HK-2 (cell line): ENCODE measurements at regions not wholly inside any gene's neighbourhood (a gene's known extent, or its start where the extent isn't known, plus 50 kb on each side); places are given as distances from the start of the nearest gene placed in this dataset.
"Not testable (repeated sequence)": the region's sequence is repeated elsewhere in the genome, so short reads cannot be mapped to it uniquely, and the experiment has no call there.

Experiments
- DNase-seq: peaks from one replicate; pipeline ENCODE4 v3.0.0-alpha.2; 2018; ENCODE audit not compliant: unreplicated experiment

DNA sequence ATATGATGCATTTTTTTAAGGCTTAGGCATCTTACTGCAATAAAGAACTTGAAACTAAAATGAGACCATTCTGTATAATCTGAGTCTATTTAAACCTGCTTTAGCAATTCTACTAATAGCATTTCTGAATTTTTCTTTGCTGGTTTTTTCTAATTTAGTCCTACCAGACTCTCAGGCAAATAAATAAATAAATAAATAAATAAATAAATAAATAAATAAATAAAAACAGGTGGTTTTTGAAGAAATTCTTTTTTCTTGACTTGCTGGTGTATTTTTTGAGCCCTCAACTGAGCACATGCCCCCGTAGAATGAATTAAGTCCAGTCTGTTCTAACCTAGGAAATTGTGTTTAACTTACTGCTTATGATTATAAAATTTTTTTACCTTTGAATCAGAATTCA is 134.7 kb upstream of the FOXP2 start:
- no peak for DNase-seq

DNA sequence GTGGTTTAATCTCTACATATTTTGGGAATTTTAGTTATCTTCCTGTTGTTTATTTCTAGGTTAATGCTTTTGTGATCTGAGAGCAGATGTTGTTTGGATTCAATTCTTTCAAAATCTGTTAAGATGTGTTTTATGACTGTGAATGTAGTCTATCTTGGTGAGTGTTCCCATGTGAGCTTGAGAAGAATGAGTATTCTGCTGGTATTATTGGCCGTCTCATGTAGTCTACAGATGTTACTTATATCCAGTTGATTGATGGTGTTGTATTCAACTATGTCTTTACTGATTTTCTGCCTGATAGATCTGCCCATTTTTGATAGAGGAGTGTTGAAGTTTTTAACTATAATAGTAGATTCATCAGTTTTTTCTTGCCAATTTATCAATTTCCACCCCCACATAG is 141.4 kb upstream of the FOXP2 start:
- DNase-seq = no peak

DNA sequence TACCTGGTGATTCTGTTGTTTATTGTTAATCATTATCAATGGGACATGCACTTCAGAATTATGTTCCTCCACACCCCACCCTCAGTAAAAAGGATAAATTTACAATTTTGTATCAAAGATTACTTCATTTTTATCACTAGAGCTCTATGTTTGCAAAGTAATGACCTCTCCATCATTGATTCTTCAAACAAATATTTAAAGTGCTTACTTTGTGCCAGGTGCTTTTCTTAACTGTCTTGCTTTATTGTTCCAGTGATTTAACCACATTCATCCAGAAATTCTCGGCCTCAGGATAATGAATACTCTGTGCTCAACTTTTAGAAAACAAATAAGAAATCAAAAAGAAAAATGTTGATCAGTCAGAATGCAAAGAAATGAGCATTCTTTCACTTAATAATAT is 144.9 kb upstream of the FOXP2 start:
- DNase-seq = no peak

DNA sequence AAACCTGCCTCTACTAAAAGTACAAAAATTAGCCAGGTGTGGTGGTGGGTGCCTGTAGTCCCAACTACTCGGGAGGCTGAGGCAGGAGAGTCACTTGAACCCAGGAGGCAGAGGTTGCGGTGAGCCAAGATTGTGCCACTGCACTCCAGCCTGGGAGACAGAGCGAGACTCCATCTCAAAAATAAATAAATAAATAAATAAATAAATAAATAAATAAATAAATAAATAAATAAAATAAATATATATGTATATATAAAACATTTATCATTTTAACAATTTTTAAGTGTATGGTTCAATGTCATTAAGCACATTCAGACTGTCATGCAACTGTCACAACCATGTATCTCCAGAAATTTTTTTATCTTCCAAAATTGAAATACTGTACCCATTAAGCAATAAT is 147.1 kb upstream of the FOXP2 start:
- DNase-seq = not testable (repeated sequence)

DNA sequence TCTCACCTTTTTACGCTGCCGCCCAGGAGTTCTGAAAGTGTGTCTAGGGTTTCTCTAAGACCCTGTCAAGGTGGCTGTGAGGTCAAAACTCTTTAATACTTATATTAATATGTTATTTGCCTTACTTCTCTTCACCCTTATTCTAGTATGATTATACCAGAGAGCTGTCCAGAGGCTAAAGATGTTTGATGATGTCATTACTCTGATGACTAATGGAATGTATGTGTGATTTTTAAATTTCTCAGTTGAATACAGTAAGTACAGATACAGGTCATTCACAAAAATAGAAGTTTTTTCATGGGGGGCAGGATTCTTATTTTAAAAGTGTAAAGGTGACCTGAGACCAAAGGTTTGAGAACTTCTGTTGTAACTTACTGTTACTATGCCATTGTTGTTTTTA is 150.6 kb upstream of the FOXP2 start:
- no peak for DNase-seq

DNA sequence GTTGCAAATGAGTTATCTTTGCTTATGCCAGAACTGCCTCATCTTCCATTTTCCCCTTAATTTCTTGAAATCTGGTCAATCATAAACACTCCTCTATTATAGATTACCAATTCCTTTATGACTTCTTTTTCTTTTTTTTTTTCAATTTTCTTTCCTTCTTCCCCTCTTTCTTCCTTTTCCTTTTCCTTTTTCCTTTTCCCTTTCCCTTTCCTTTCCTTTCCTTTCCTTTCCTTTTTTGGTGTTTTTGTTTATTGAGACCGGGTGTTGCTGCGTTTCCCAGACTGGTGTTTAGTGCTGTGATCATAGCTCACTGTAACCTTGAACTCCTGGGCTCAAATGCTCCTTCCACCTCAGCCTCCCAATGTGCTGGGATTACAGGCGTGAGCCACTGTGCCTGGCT is 151.4 kb upstream of the FOXP2 start:
- no peak for DNase-seq

DNA sequence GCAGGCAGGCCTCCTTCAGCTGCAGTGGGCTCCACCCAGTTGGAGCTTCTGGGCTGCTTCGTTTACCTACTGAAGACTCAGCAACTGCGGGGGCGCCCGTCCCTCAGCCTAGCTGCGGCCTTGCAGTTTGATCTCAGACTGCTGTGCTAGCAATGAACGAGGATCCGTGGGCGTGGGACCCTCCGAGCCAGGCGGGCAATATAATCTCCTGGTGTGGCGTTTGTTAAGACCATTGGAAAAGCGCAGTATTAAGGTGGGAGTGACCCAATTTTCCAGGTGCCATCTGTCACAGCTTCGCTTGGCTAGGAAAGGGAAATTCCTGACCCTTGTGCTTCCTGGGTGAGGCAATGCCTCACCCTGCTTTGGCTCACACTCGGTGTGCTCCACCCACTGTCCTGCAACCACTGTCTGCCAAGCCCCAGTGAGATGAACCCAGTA is 159.2 kb upstream of the FOXP2 start:
- no peak for DNase-seq

DNA sequence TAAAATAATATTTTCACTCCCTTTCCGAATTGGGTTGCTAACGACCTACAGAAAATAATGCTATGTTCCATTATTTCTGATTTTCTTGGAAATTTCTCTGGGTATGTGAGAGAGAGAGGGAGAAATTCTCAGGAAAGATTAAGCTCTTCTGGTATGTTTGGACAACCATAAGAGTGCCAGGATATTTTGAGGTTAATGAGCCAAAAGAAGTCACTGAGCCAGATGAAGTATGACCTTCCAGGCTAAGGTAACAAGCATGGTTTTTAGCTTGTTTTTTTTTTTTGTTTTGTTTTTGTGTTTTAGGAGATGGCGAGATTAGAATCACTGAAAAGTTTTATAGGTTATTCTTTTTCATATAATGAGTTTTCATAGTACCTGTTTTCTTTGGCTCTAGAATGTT is 171.0 kb upstream of the FOXP2 start:
- DNase-seq = no peak

DNA sequence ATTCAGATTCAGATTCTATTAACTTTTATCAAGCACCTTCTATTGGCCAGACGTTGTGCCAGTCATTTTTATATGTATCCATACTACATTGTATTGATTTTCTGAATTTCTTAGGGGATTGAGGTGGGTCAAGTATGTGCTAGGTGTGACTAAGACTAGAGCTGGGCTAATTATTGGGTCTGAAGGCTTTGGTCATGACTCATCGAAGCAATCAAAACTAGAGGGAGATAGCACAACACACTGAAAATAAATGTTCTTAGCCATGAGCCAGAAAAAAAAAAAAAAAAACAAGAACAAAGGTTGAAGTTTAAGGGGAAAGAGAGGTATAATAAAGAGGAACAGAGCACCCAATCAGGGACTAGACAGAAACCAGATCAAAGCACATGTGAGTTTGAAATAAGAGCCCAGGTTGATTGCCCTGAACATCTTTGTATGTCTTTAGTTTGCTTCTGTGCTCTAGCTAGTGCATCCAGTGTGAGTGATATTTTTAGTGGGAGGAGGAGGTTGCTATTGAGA is 171.6 kb upstream of the FOXP2 start:
- peak; percentile 2 for DNase-seq

DNA sequence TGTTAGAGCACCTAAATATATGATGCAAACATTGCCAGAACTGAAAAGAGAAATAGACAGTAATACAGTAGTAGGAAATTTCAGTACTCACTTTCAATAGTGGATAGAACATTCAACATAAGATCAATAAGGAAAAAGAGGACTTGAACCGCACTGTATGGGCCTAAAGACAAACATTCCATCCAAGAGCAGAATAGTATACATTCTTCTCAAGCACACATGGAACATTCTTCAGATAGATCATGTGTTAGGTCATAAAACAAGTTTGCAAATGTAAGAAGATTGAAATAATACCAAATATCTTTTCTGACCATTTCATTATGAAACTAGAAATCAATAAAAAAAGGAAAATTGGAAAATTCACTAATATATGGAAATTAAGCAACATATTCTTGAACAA is 185.4 kb upstream of the FOXP2 start:
- DNase-seq = no peak

DNA sequence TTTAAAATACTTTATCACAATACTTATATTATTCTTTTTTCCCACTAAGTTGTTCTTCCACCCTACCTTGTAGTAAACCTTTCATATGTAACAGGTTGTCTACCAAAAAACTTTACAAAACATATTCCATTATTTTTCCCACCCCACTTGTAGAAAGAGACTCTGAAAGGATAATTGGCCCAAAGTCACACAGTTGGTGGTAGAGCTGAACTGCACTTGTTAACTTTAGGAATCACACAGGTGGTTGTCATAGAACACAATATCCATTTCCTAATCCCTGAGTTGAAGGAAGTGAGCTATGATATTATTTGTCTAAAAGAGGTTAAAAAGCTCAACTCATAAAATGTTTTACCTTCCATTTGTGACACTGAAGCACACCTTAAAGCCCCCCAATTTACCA is 188.8 kb upstream of the FOXP2 start:
- DNase-seq = no peak

DNA sequence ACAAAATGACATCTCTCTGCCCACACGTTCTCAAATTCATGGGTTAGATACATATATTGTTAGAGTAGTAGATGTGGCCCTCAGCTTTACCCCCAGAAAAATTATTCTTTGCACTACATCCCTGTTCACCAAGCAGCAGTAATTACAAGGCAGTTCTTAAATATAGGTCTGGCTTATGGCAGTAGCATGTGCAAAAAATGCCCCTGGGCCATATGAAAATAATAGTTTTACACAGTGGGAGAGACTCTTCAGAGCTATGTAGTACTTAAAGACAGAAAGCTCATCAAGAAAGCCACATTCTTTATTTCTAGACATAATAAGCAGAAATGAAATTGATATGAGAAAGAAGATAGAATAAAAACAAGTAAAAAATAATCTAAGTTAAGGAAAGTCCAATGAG is 196.3 kb upstream of the FOXP2 start:
- DNase-seq = no peak

DNA sequence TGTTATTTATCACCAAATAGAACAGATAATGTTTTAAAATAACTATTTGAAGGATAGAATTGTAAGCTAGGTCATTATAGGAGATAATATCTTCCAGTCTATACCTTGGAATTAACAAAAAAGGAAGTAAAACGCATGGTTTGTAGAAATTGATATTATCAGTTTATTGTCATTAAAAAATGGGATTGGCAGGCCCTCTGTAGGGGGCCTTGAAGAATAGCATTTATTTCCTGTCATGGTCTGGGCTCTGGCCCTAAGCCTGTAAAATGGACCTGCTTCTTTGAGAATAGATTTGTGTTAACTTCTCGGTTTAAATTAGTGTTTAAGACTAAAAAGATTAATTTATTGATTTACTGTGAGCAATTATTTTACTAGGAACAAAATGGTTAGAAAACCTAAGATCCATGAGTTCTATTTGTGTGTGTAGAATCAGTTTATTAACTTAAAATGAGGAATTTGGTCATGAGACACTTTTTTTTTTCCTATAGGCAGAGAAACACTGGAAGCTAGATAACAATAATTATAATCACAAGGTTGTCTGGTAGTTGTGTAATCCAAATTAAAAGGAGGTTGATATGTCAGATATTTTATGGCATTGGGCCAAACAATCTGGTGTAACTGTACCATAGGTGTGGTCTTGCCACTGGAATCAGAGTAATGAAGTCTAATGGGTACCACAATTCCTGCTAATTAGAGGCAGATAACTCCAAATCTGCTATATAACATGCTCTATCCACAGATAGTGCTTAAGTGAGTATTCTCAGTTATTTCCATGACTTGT is 197.4 kb upstream of the FOXP2 start:
- no peak for DNase-seq

DNA sequence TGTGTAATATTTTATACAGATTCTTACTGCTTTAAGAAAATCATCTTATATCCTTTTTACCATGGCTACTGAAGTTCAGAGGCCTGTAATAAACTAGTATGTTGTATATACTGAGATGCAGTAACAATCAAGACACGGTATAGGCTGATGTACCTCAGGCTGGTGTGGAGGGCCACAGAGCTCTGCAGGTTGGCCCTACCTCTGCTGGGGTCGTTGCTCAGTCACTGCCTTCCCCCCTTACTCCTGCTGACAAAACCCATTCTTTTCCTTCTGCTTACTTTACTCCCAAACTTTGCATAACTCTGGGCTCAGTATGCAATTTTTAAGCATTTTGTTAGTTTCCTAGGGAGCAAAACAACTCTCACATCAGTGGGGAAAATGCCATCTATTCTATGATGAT is 200.1 kb upstream of the FOXP2 start:
- no peak for DNase-seq

DNA sequence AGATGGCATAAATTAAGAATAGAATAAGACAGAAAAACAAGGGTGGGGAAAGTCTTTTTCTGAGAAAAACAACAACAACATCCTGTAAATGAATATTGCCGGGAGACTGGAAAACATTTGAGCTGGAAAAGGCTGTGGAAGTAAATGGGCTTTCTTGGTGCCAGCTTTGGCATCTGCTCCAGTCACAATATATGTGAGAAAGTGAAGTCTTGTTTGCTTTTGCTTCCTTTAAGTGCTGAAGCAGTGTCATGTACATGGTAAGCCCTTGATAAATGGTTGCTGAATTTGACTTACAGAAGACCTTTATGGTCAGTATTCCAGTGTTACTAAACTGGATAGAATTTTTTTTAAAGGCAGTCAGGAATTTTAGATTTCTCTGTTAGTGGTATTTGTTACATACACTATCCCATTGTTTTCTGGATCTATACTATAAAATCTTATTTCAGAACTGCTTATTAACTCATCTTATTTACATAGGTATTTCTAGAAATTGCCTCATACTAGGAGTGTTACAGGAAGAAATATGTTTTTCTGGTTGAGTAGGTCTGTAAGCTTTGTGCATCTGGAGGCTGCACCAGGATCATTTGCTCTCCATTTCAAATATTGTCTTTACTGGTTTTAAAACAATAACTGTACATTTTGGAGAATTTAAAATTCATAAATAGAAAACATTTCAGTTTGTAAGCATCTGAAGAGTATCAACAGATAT is 201.7 kb upstream of the FOXP2 start:
- no peak for DNase-seq

DNA sequence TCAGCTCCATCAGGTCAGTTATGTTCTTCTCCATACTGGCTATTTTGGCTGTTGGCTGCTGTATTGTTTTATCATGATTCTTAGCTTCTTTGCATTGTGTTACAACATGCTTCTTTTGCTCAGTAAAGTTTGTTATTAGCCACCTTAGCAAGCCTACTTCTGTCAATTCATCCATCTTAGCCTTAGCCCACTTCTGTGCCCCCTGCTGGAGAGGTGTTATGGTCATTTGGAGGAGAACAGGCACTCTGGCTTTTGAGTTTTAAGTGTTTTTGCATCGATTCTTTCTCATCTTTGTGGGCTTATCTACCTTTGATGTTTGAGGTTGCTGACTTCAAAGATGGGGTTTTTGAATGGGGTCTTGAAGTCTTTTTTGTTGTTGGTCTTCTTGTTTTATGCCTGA is 204.6 kb upstream of the FOXP2 start:
- DNase-seq = no peak

DNA sequence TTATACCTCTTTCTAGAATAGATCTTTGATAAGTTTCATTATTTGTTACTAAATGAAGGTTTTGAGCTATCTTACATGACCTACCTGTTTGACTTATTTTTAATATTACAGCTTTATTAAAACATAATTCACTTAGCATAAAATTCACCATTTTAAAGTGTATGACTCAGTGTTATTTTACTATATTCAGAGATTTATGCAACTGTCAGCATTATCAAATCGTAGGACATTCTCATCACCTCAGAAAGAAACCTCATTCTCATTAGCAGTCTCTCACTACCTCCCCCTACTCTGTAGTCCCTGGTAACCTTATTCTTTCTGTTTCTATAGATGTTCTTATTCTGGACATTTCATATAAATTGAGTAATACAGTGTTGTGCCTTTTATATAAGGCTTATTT is 207.9 kb upstream of the FOXP2 start:
- no peak for DNase-seq

DNA sequence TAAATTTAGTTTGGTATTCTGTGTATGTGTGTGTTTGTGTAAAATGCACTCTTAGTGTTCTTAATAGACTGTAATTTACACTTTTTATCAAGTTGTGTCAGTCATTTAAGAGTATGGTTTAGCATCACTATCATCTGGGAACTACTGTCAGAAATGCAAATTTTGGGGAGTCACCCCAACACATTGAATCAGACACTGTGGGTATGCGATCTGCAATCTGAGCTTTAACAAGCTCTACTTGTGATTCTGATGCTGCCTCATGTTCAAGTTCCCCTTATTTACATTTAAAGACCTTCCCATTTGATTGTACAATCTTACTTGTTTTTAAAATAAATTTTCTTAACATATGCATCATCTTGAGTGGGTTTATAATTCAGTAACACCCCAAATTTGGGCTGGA is 218.1 kb upstream of the FOXP2 start:
- DNase-seq = no peak

DNA sequence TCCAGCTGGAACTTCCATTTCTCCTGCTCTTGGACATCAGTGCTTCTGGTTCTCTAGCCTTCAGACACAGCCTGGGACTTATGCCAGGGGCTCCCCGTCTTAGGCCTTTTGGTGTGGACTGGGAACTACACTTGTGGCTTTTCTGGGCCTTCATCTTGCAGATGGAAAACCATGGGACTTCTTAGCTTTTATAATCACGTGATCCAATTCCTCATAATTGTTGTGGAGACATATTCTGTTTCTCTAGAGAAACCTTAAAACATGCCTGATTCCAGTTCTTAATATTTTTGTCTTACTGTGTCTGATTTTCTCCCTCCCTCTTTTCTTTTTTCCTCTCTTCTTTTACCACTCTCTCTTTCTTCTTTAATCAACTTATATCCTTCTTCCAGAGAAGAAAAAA is 224.2 kb upstream of the FOXP2 start:
- DNase-seq = no peak

DNA sequence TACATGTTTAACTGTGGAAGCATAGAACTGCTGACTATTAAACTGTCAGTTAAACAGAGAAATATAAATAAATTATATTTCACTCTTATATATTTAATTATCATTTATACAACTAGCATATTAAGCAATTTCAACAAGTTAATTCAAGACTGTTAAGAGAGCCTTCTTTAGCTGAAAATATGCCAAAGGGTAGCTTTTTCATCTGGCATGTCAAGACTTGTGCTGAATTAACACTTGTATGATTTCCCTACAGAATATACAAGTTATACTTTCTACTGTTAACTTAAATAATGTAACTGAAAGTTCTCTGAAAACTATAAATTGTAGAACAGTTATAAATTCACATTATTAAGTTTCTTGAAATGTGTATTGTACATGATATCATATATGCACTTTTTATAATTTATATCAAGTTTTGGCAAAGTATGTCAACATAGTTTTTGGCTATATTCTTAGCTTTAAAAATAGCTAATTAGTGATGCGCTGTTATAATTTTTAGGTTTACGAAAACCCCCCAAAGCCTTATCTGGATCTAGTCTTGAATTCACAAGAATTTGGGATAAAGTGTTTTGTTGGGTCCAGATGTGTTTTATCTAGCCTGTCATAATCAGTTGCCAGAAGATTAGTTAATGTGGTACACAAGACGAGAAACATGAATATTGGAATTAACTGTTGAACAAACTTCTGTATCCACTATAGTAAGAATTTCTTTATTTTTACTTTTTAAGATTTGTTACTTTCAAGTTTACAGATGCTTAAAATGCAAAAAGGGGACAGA is 231.1 kb upstream of the FOXP2 start:
- DNase-seq = no peak

DNA sequence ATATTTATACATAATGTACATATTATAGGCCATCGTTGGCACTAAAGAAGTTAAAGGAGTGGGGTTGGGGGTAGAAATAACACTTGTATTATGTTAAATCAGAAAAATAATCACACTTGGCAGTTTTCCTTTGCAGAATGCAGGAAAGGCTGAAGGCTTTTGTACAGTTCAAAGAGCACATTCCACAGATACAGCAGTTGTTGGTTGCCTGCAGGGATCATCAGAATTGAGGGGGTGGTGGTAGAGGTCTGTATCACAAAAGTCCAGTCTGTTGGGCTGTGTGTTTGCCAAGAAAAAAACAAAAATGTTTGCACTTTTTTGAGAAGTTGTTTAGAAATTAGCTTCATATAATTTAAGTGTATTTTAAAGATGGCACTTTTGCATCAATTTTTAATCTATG is 231.8 kb upstream of the FOXP2 start:
- DNase-seq = no peak

DNA sequence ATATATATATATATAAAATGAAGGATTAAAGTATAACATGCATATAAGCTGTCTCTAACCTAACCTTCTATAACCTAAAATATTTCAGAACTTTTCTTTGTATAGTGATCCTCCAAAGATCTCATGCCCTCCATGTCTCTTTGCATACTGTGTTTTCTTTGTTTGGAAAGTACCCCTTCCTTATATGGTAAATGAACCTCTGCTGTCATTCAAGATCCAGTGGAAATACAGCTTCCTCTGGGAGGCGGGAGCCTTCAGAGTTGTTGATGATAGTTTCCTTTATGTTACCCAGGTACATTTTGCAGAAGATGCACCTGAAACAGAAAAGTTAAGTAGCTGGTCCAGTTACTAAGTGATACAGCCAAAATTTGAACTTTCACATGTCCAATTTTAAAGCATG is 233.3 kb upstream of the FOXP2 start:
- DNase-seq = no peak
